H1 (cell line): ENCODE measurements at regions not wholly inside any gene's neighbourhood (a gene's known extent, or its start where the extent isn't known, plus 50 kb on each side); places are given as distances from the start of the nearest gene placed in this dataset.

ENCODE experiments used
- CTCF ChIA-PET: fragments of 300-600 bp; sonication (Branson Sonifier 250); formaldehyde crosslinking; loops from one replicate; lab custom pipeline; 2021; ENCODE audit not compliant: partially characterized antibody; lab: Charles Lee
- POLR2A ChIA-PET: fragments of 300-600 bp; sonication (Branson Sonifier 250); formaldehyde crosslinking; loops from one replicate; lab custom pipeline; 2021; ENCODE audit warnings: inconsistent platforms; ENCODE audit not compliant: partially characterized antibody; lab: Charles Lee
- DNase-seq, 2 experiments: peaks; one replicate each; pipeline versions ENCODE4 v3.0.0 to v3.0.0-alpha.2; 2010 to 2022; ENCODE audit warnings: low spot score in 2 of 2, low read depth in 1 of 2, mixed read lengths in 1 of 2
- FAIRE-seq: peaks from 2 replicates; lab custom pipeline; 2011; peaks lifted over from hg19 to GRCh38; lab: Jason Lieb, UNC
- H2AFZ ChIP-seq: 2 replicates; pipeline ENCODE4 v1.8.1; 2012; ENCODE audit warnings: low read length, inconsistent platforms
- H2AK5ac ChIP-seq: 2 replicates; pipeline ENCODE4 v1.6.1; 2013; ENCODE audit warnings: low read depth, low read length
- H2BK120ac ChIP-seq: replicated peaks from 2 replicates; pipeline ENCODE3; 2013; ENCODE audit warnings: low read depth, low read length, inconsistent platforms
- H2BK12ac ChIP-seq: 2 replicates; pipeline ENCODE4 v1.6.1; 2013; ENCODE audit warnings: low read depth, low read length
- H2BK15ac ChIP-seq: 2 replicates; pipeline ENCODE4 v1.6.1; 2013; ENCODE audit warnings: low read length
- H2BK20ac ChIP-seq: 2 replicates; pipeline ENCODE4 v1.6.1; 2013; ENCODE audit warnings: low read length
- H2BK5ac ChIP-seq: 2 replicates; pipeline ENCODE4 v1.6.1; 2013; ENCODE audit warnings: low read depth, low read length
- H3K14ac ChIP-seq: 2 replicates; pipeline ENCODE4 v1.6.1; 2013; ENCODE audit warnings: inconsistent platforms; ENCODE audit not compliant: insufficient read length
- H3K18ac ChIP-seq: 2 replicates; pipeline ENCODE4 v1.6.1; 2013; ENCODE audit warnings: low read length; ENCODE audit errors: extremely low read depth
- H3K23ac ChIP-seq: 2 replicates; pipeline ENCODE4 v1.6.1; 2013; ENCODE audit warnings: inconsistent platforms; ENCODE audit not compliant: insufficient read length
- H3K23me2 ChIP-seq: 2 replicates; pipeline ENCODE4 v1.6.1; 2013; ENCODE audit warnings: low read depth, low read length
- H3K27ac ChIP-seq: 2 replicates; pipeline ENCODE4 v1.6.1; 2011; ENCODE audit warnings: low read depth, low read length, inconsistent platforms
- H3K27me3 ChIP-seq, 4 experiments: replicated peaks in 1 of 4; 1 replicate in 1 of 4; 2 replicates in 3 of 4; pipeline versions ENCODE4 v1.6.1 to v1.8.1; 2011 to 2013; ENCODE audit warnings: low read length in 3 of 4, mild to moderate bottlenecking in 3 of 4, inconsistent platforms in 2 of 4, mixed read lengths in 2 of 4, moderate library complexity in 1 of 4; ENCODE audit not compliant: control insufficient read depth in 3 of 4, insufficient read depth in 3 of 4; ENCODE audit errors: extremely low read depth in 1 of 4
- H3K36me3 ChIP-seq, 4 experiments: 2 replicates each; pipeline versions ENCODE4 v1.6.1 to v1.8.1; 2011 to 2013; ENCODE audit warnings: mild to moderate bottlenecking in 4 of 4, low read length in 3 of 4, moderate library complexity in 2 of 4, control low read depth in 1 of 4, inconsistent platforms in 1 of 4; ENCODE audit not compliant: insufficient read depth in 4 of 4, control insufficient read depth in 2 of 4
- H3K4ac ChIP-seq: replicated peaks from 2 replicates; pipeline ENCODE3; 2013; ENCODE audit warnings: low read length, low read depth, mixed read lengths, inconsistent platforms; ENCODE audit not compliant: insufficient read length
- H3K4me1 ChIP-seq, 4 experiments: replicated peaks in 1 of 4; 1 replicate in 1 of 4; 2 replicates in 3 of 4; pipeline versions ENCODE4 v1.6.1 to v1.8.1; 2011 to 2013; ENCODE audit warnings: low read length in 3 of 4, inconsistent platforms in 2 of 4, mixed read lengths in 1 of 4; ENCODE audit not compliant: insufficient read depth in 4 of 4, control insufficient read depth in 3 of 4
- H3K4me2 ChIP-seq, 2 experiments: 2 replicates each; pipeline versions ENCODE4 v1.6.1 to v1.8.1; 2011 to 2013; ENCODE audit warnings: low read depth in 2 of 2, low read length in 2 of 2, control low read depth in 1 of 2, inconsistent platforms in 1 of 2, mild to moderate bottlenecking in 1 of 2; ENCODE audit not compliant: insufficient read depth in 1 of 2
- H3K4me3 ChIP-seq, 4 experiments: fragments of 200-600, 300-600 bp in 1 of 4; sonication (generic), shearing (Covaris generic), sonication (Bioruptor Twin) in 1 of 4; 2 replicates each; pipeline versions ENCODE4 v1.5.1 to v1.8.1; 2011 to 2016; ENCODE audit warnings: low read length in 4 of 4, low read depth in 3 of 4, control low read depth in 2 of 4, inconsistent platforms in 2 of 4, mild to moderate bottlenecking in 2 of 4, mixed read lengths in 1 of 4, moderate library complexity in 1 of 4; ENCODE audit not compliant: insufficient read depth in 2 of 4; ENCODE audit errors: extremely low read depth in 1 of 4
- H3K56ac ChIP-seq: replicated peaks from 2 replicates; pipeline ENCODE3; 2013; ENCODE audit warnings: low read depth, mild to moderate bottlenecking, mixed read lengths, low read length, inconsistent platforms; ENCODE audit not compliant: insufficient read length
- H3K79me1 ChIP-seq: 2 replicates; pipeline ENCODE4 v1.6.1; 2013; ENCODE audit warnings: low read depth, low read length, control low read depth
- H3K79me2 ChIP-seq, 2 experiments: 2 replicates each; pipeline versions ENCODE4 v1.6.1 to v1.8.1; 2012 to 2013; ENCODE audit warnings: low read length in 2 of 2, mild to moderate bottlenecking in 2 of 2, inconsistent platforms in 1 of 2; ENCODE audit not compliant: insufficient read depth in 2 of 2, control insufficient read depth in 1 of 2
- H3K9ac ChIP-seq, 4 experiments: replicated peaks in 1 of 4; 1 replicate in 1 of 4; 2 replicates in 3 of 4; pipeline versions ENCODE4 v1.6.1 to v1.8.1; 2011 to 2013; ENCODE audit warnings: low read depth in 3 of 4, low read length in 3 of 4, control low read depth in 2 of 4, mild to moderate bottlenecking in 2 of 4, moderate library complexity in 2 of 4, inconsistent platforms in 1 of 4; ENCODE audit errors: extremely low read depth in 1 of 4
- H3K9me3 ChIP-seq, 2 experiments: 2 replicates each; pipeline versions ENCODE4 v1.6.1 to v1.8.1; 2012 to 2013; ENCODE audit warnings: mild to moderate bottlenecking in 2 of 2, moderate library complexity in 2 of 2, control low read depth in 1 of 2, inconsistent platforms in 1 of 2, low read depth in 1 of 2, low read length in 1 of 2, mixed read lengths in 1 of 2; ENCODE audit not compliant: insufficient read depth in 2 of 2
- H4K20me1 ChIP-seq, 2 experiments: replicated peaks in 1 of 2; 2 replicates each; pipeline versions ENCODE3 to v1.8.1; 2011 to 2013; ENCODE audit warnings: inconsistent platforms in 2 of 2, low read length in 2 of 2, mild to moderate bottlenecking in 1 of 2; ENCODE audit not compliant: insufficient read depth in 2 of 2, control insufficient read depth in 1 of 2
- H4K5ac ChIP-seq: 2 replicates; pipeline ENCODE4 v1.6.1; 2013; ENCODE audit warnings: low read length, low read depth, mixed read lengths, inconsistent platforms; ENCODE audit not compliant: insufficient read length
- H4K8ac ChIP-seq: 2 replicates; pipeline ENCODE4 v1.8.0; 2013; ENCODE audit warnings: mild to moderate bottlenecking, moderate library complexity, low read length, inconsistent platforms; ENCODE audit not compliant: insufficient read depth; ENCODE audit errors: extremely low read depth
- H4K91ac ChIP-seq: replicated peaks from 2 replicates; pipeline ENCODE3; 2013; ENCODE audit warnings: low read length, mixed read lengths, inconsistent platforms; ENCODE audit not compliant: insufficient read length
- BCL11A ChIP-seq, 2 experiments: IDR thresholded peaks; one replicate each; pipeline ENCODE4 v1.6.1; 2011; ENCODE audit warnings: low read depth in 2 of 2, low read length in 2 of 2, mild to moderate bottlenecking in 2 of 2
- CBX5 ChIP-seq: fragments of 300-800, 300-1000 bp; sonication (generic); IDR thresholded peaks from 2 replicates; pipeline ENCODE4 v1.7.1; 2016; ENCODE audit warnings: antibody characterized with exemption, low read length, low read depth
- CHD2 ChIP-seq: IDR thresholded peaks from 2 replicates; pipeline ENCODE4 v1.6.1; 2012; ENCODE audit warnings: low read length, improper control_type of control experiment
- GTF2F1 ChIP-seq: IDR thresholded peaks from 2 replicates; pipeline ENCODE4 v1.6.1; 2012; ENCODE audit warnings: low read depth, low read length, improper control_type of control experiment, borderline replicate concordance
- KDM1A ChIP-seq: fragments of 200-600, 300-600 bp; sonication (generic); IDR thresholded peaks from 2 replicates; pipeline ENCODE4 v1.7.1; 2016; ENCODE audit warnings: mild to moderate bottlenecking, low read length, borderline replicate concordance
- SUZ12 ChIP-seq: fragments of 200-600 bp; sonication (generic); IDR thresholded peaks from 2 replicates; pipeline ENCODE4 v1.6.1; 2012; ENCODE audit warnings: mild to moderate bottlenecking, inconsistent platforms, low read length, moderate library complexity, mixed read lengths
- TCF12 ChIP-seq: IDR thresholded peaks from 2 replicates; pipeline ENCODE4 v1.6.1; 2011; ENCODE audit warnings: low read depth, mild to moderate bottlenecking, low read length
- TEAD4 ChIP-seq: IDR thresholded peaks from 2 replicates; pipeline ENCODE4 v1.6.1; 2012; ENCODE audit warnings: low read depth, low read length, inconsistent platforms, mixed read lengths
- YY1 ChIP-seq: IDR thresholded peaks from 2 replicates; pipeline ENCODE4 v1.6.1; 2011; ENCODE audit warnings: low read depth, mild to moderate bottlenecking, low read length
- WGBS, 2 experiments: shearing (Covaris generic) in 1 of 2; methylation state at CpG; one replicate each; pipeline versions ENCODE4 v1.1.6 to v1.1.7; 2013 to 2015; ENCODE audit warnings: low lambda C conversion rate in 2 of 2, mixed read lengths in 2 of 2, inconsistent platforms in 1 of 2, low coverage in 1 of 2, missing lambda C conversion rate in 1 of 2; ENCODE audit not compliant: insufficient replicate concordance in 2 of 2, insufficient coverage in 1 of 2, insufficient read length in 1 of 2; ENCODE audit errors: extremely low coverage in 1 of 2, missing lambda C conversion rate in 1 of 2; 5-methylcytosine and 5-hydroxymethylcytosine counted together

DNA sequence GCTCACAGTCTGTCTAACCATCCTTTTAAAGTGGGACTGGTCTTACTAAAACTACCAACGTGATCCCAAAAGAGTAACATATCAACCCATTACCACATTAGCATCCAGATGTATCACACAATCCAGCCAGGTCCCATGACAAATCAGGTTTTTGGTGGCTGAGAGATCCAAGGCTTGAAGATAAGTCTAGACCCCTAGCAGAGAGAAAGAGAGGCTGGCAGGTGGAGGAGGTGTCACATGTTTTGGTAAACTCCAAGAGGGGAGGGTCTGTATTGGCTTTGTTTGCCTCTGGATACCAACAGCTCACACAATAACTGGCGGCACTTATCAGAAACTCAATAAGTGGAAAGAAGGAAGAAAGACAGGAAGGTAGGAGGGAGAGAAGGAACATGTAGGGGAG is 357.6 kb downstream of the SS18 start:
- Histone ChIP-seq H3K4ac (no peak overlapping the region), H3K9ac (no peak overlapping the region), H3K23me2 (no peaks in the 10 kb centered on the region)
- TF ChIP-seq YY1 (no peak), KDM1A (no peak), SUZ12 (no peak), GTF2F1 (no peak), TEAD4 (no peak), BCL11A (IDR thresholded peaks at IDR 0.05; ENCODE audit: low read depth in 2 of 2, low read length in 2 of 2) (no peak), CHD2 (no peak), TCF12 (no peak), CBX5 (no peak)
- TF ChIP-seq, all 59 proteins: peak for 0
- ChIA-PET POLR2A (no interaction called here), CTCF (interaction anchor here (0.6 kb wide), 1 partner anchor 178 kb away, joined by 3 read pairs; no protein-coding TSS in a partner anchor)
- Histone ChIP-seq H2BK5ac (no peak overlapping the region), H3K23ac (no peak overlapping the region), H2BK15ac (no peak overlapping the region), H2AK5ac (no peak overlapping the region), H3K18ac (no peak overlapping the region), H2BK20ac (no peak overlapping the region), H3K4me1 (peaks cover 5 to 10% (median 7%) of the 10 kb centered on the region in 4 experiments; a peak in 5 of 7 replicates), H3K27ac (no peak overlapping the region), H3K79me2 (no peaks in the 10 kb centered on the region), H4K91ac (no peak overlapping the region), H3K79me1 (no peaks in the 10 kb centered on the region), H2BK120ac (no peak overlapping the region), H4K20me1 (no peaks in the 10 kb centered on the region), H2BK12ac (no peak overlapping the region), H4K8ac (no peak overlapping the region), H4K5ac (no peak overlapping the region), H3K56ac (no peak overlapping the region), H3K14ac (no peak overlapping the region), H3K27me3 (peaks cover 4 to 40% (median 20%) of the 10 kb centered on the region in 4 experiments), H3K4me3 (no peak overlapping the region), H3K4me2 (no peak overlapping the region), H3K36me3 (no peaks in the 10 kb centered on the region), H3K9me3 (no peaks in the 10 kb centered on the region), H2AFZ (no peak overlapping the region)
- FAIRE-seq = no peak
- WGBS, 2 experiments = 81% methylated on average over 2 of the region's 2 CpGs; no CpG with 5 or more reads in 1 of the 2 experiments
- DNase-seq = no peak
